Astrocyte of the cerebellum (primary cell): ENCODE measurements at regions not wholly inside any gene's neighbourhood (a gene's known extent, or its start where the extent isn't known, plus 50 kb on each side); places are given as distances from the start of the nearest gene placed in this dataset.
A peak's percentile ranks its signal among the peaks of the same experiment; 100 is the strongest.

Source experiments
- DNase-seq: peaks from one replicate; pipeline ENCODE4 v3.0.0-alpha.2; 2011; ENCODE audit warnings: low read depth
- H3K4me3 ChIP-seq: 2 replicates; pipeline ENCODE4 v1.5.1; 2011; ENCODE audit warnings: mild to moderate bottlenecking, low read depth, low read length, moderate library complexity
- CTCF ChIP-seq: IDR thresholded peaks from 2 replicates; pipeline ENCODE4 v1.5.1; 2012; ENCODE audit warnings: low read length, low read depth, moderate library complexity, mild to moderate bottlenecking; ENCODE audit errors: missing control alignments
- in situ Hi-C: cut with HindIII; loops from 2 replicates; pipeline ENCODE4 v1.10.0; 2017; ENCODE audit warnings: low sequenced_read_pairs

- in situ Hi-C loops: no loop called here
- TF ChIP-seq CTCF: no peak
- peak; percentile 88 for DNase-seq
- H3K4me3 ChIP-seq: no peak overlapping the region
These were observed 767.6 kb upstream of the EEF2KMT start for GRCh38 chr16:5865236-5865635.

GRCh38 chr16:5863071-5863606, 765.5 kb upstream of the EEF2KMT start:
- TF ChIP-seq CTCF: no peak
- in situ Hi-C loops: no loop called here
- DNase-seq: no peak
- H3K4me3 ChIP-seq: no peak overlapping the region

- H3K4me3 ChIP-seq: no peak overlapping the region
- in situ Hi-C loops: no loop called here
- no peak for TF ChIP-seq CTCF
- no peak for DNase-seq
These were observed 764.7 kb upstream of the EEF2KMT start for GRCh38 chr16:5862103-5862840.

- in situ Hi-C loops: no loop called here
- no peak for DNase-seq
- H3K4me3 ChIP-seq: no peak overlapping the region
- no peak for TF ChIP-seq CTCF
These were observed 763.6 kb upstream of the EEF2KMT start for GRCh38 chr16:5861241-5861640.

GRCh38 chr16:5858180-5858579, 760.6 kb upstream of the EEF2KMT start:
- in situ Hi-C loops: no loop called here

GRCh38 chr16:5854027-5854426, 756.4 kb upstream of the EEF2KMT start:
- no peak overlapping the region for H3K4me3 ChIP-seq
- DNase-seq: no peak
- no peak for TF ChIP-seq CTCF
- in situ Hi-C loops: no loop called here

More at GRCh38 chr16:5858180-5858579, 760.6 kb upstream of the EEF2KMT start:
- TF ChIP-seq CTCF: no peak
- H3K4me3 ChIP-seq: no peak overlapping the region
- DNase-seq: no peak
